GM18951 (cell line): ENCODE measurements at regions not wholly inside any gene's neighbourhood (a gene's known extent, or its start where the extent isn't known, plus 50 kb on each side); places are given as distances from the start of the nearest gene placed in this dataset.
"Not testable (repeated sequence)": the region's sequence is repeated elsewhere in the genome, so short reads cannot be mapped to it uniquely, and the experiment has no call there.

Source experiments
- POLR2A ChIP-seq: IDR thresholded peaks from 4 replicates; pipeline ENCODE4 v1.6.1; 2011; ENCODE audit warnings: mild to moderate bottlenecking; ENCODE audit not compliant: insufficient read length, insufficient read depth; ENCODE audit errors: extremely low read depth
- in situ Hi-C: fragments of 300-500 bp; cut with MboI; formaldehyde crosslinking; loops from one replicate; pipeline ENCODE4 v1.12.0; 2022; ENCODE audit warnings: low sequenced_read_pairs, mixed read lengths, inconsistent platforms; ENCODE audit not compliant: unreplicated experiment

- no peak for TF ChIP-seq POLR2A
- in situ Hi-C loops, result loop anchor here (10.0 kb wide), 1 partner anchor 175 kb away; no protein-coding TSS in a partner anchor
These were observed 84.2 kb downstream of the TRIM27 start for GRCh38 chr6:28839443-28840120.

- no peak for TF ChIP-seq POLR2A
- in situ Hi-C loops, result no loop called here
These were observed 82.5 kb downstream of the TRIM27 start for GRCh38 chr6:28841290-28841689.

- in situ Hi-C loops, result not testable (repeated sequence)
These were observed 75.0 kb downstream of the TRIM27 start for GRCh38 chr6:28848756-28849155.
